ENCODE measurements at regions not wholly inside any gene's neighbourhood (a gene's known extent, or its start where the extent isn't known, plus 50 kb on each side); places are given as distances from the start of the nearest gene placed in this dataset.

DNA sequence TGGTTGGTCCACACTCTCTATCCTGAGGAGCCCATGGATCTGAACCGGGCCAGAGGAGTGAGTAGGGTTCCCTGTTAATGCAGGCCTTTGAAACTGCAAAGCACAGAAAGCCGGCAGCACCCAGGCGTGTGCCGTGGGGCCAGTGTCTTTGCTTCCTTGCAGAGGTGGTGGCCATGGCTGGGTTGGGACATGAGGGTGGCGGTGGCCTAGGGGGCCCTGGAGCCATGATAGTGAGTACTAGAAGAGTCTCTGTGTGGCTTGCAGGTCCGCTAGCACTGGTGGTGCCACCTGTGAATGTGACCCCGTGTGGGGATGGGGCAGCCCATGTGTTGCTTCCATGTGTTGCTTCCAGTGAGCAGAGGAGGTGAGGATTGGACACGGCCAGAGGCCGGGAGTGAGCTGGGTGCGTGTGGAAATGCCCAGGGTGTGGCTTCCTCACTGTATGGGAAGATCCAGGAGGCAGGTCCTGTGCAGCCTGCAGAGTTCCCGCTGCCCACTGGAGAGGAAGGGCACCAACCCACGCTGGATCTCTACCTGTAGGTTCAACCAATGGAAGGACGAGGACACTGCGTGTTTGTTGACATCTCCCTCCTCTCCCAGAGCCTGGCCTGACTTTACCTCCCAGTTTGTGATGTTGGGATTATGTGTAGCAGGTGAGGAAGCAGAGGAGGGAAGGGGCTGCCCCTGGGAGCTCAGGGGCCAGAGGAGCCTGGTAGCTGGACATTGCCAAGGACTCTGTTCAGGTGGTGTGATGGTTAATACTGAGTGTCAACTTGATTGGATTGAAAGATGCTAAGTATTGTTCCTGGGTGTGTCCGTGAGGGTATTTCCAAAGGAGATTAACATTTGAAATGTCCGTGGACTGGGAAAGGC is 796.6 kb downstream of the TBC1D22A start:
- POLR2A ChIA-PET = no interaction called here
- CTCF ChIA-PET = no interaction called here

DNA sequence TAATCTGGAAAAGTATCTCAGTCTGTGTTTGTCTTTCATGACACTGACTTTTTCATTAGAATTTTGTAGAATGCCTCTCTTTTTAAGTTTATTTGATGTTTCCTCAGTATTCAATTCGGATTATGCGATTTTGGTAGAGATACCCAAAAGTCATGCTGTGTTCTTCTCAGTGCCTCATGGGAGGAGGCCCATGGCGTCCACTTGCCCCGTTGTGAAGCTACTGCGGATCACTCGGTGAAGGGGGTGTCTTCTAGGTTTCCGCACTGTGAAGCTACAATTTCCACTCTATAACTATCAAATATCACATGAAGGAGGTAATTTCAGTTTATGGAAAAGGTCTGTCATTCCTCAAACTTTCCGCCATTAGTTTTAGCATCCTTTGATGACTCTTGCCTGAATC is 794.0 kb downstream of the TBC1D22A start:
- no peak overlapping the region for H3K4me3 Mint-ChIP-seq
- H3K27ac ChIP-seq (ENCODE audit: low read length) = no peak overlapping the region
- H3K36me3 Mint-ChIP-seq = no peaks in the 10 kb centered on the region
- CTCF ChIA-PET = no interaction called here
- no peaks in the 10 kb centered on the region for H3K9me3 Mint-ChIP-seq
- no peak overlapping the region for H3K27ac Mint-ChIP-seq
- peaks cover 0 to 12% of the 10 kb centered on the region in 2 donors for H3K27me3 Mint-ChIP-seq
- no peak overlapping the region for H3K4me3 ChIP-seq (ENCODE audit: control insufficient read depth in 1 of 2, extremely low read depth in 1 of 2, low read length in 1 of 2)
- H3K9me3 ChIP-seq = no peaks in the 10 kb centered on the region
- ATAC-seq (replicated peaks in 1 of 4) = no peak
- peaks cover 0 to 18% of the 10 kb centered on the region in 2 experiments for H3K27me3 ChIP-seq (replicated peaks in 1 of 2; ENCODE audit: control insufficient read depth in 2 of 2, extremely low read depth in 1 of 2, insufficient read depth in 2 of 2, low read length in 1 of 2)
- POLR2A ChIA-PET = no interaction called here
- 85% methylated on average over 2 of the region's 8 CpGs for WGBS (ENCODE audit: insufficient coverage)
- H3K4me1 Mint-ChIP-seq = no peaks in the 10 kb centered on the region
- no peaks in the 10 kb centered on the region for H3K4me1 ChIP-seq (ENCODE audit: control insufficient read depth in 1 of 2, extremely low read depth in 1 of 2, insufficient read depth in 2 of 2, low read length in 2 of 2)
- no peak for DNase-seq
- H3K36me3 ChIP-seq (ENCODE audit: control insufficient read depth in 2 of 2, extremely low read depth in 1 of 2, insufficient read depth in 1 of 2, low read length in 1 of 2) = no peaks in the 10 kb centered on the region

More for the DNA sequence above, 796.6 kb downstream of the TBC1D22A start:
- Mint-ChIP-seq H3K27ac (no peak overlapping the region), H3K36me3 (no peaks in the 10 kb centered on the region), H3K4me1 (no peaks in the 10 kb centered on the region), H3K4me3 (no peak overlapping the region), H3K27me3 (peaks cover 8 to 11% of the 10 kb centered on the region in 2 donors), H3K9me3 (no peaks in the 10 kb centered on the region)
- no peaks in the 10 kb centered on the region for H3K9me3 ChIP-seq
- DNase-seq (no peak), ATAC-seq (replicated peaks in 1 of 4) (no peak)
- WGBS (ENCODE audit: insufficient coverage) = 84% methylated on average over 12 of the region's 16 CpGs
- no peaks in the 10 kb centered on the region for H3K4me1 ChIP-seq (ENCODE audit: control insufficient read depth in 1 of 2, extremely low read depth in 1 of 2, insufficient read depth in 2 of 2, low read length in 2 of 2)
- no peak overlapping the region for H3K4me3 ChIP-seq (ENCODE audit: control insufficient read depth in 1 of 2, extremely low read depth in 1 of 2, low read length in 1 of 2)
- no peak overlapping the region for H3K27ac ChIP-seq (ENCODE audit: low read length)
- peaks cover 0 to 10% of the 10 kb centered on the region in 2 experiments for H3K27me3 ChIP-seq (replicated peaks in 1 of 2; ENCODE audit: control insufficient read depth in 2 of 2, extremely low read depth in 1 of 2, insufficient read depth in 2 of 2, low read length in 1 of 2)
- H3K36me3 ChIP-seq (ENCODE audit: control insufficient read depth in 2 of 2, extremely low read depth in 1 of 2, insufficient read depth in 1 of 2, low read length in 1 of 2) = no peaks in the 10 kb centered on the region

DNA sequence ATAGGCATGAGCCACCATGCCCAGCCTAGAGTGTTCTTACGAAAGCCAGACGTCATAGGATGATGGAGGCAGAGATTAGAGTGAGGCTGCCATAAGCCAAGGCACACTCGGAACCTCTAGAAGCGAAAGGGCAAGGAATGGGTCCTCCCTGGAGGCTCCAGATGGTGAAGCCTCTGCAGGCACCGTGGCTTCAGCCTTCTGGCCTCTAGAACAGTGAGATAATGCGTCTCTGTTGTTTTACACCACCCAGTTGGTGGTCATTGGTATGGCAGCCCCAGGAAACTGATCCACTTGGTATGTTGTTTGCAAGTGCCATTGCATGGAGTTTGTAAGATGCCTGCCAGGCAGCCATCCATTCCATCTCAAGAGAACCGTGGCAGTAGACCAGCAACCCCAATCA is 791.0 kb downstream of the TBC1D22A start:
- Mint-ChIP-seq H3K27ac (no peak overlapping the region), H3K4me1 (no peaks in the 10 kb centered on the region), H3K36me3 (no peaks in the 10 kb centered on the region), H3K27me3 (peaks cover 4 to 5% of the 10 kb centered on the region in 2 donors), H3K4me3 (no peak overlapping the region), H3K9me3 (no peaks in the 10 kb centered on the region)
- Histone ChIP-seq H3K4me1 (ENCODE audit: control insufficient read depth in 1 of 2, extremely low read depth in 1 of 2, insufficient read depth in 2 of 2, low read length in 2 of 2) (no peaks in the 10 kb centered on the region), H3K4me3 (ENCODE audit: control insufficient read depth in 1 of 2, extremely low read depth in 1 of 2, low read length in 1 of 2) (no peak overlapping the region), H3K9me3 (no peaks in the 10 kb centered on the region), H3K27me3 (replicated peaks in 1 of 2; ENCODE audit: control insufficient read depth in 2 of 2, extremely low read depth in 1 of 2, insufficient read depth in 2 of 2, low read length in 1 of 2) (peaks cover 0 to 21% of the 10 kb centered on the region in 2 experiments), H3K27ac (ENCODE audit: low read length) (no peak overlapping the region), H3K36me3 (ENCODE audit: control insufficient read depth in 2 of 2, extremely low read depth in 1 of 2, insufficient read depth in 1 of 2, low read length in 1 of 2) (no peaks in the 10 kb centered on the region)
- ATAC-seq (replicated peaks in 1 of 4) = no peak
- WGBS (ENCODE audit: insufficient coverage) = 72% methylated on average over 6 of the region's 7 CpGs
- CTCF ChIA-PET = no interaction called here
- POLR2A ChIA-PET = no interaction called here
- DNase-seq = no peak

DNA sequence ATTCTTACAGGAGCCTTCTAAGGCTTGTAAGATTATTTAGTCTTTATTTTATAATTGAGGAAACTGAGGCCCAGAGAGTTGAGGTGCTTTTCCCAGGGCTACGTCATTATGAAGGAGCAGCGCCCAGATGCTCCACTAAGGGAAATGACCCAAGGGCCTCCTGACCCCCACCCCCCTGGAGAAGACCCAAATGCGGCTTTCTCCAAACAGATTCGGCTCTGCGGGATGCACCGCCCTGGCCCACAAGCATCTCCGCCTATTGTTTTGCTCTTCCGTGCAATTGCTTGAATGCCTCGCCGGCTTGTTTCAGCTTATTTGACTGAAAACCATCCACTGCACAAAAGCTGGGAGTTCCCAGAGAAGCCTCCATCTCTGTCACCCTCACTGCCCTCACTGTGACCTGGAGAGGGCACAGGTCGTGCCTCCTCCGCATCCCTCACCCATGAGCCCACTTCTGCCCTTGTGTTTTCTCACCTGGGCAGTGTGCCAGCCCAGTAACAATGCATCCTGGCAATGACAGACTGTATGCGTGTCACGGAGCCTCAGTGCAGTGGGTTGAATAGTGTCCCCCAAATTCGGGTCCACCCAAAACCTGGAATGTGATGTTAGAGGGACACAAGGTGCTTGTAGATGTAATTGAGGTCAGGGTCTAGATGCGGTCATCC is 790.2 kb downstream of the TBC1D22A start:
- CTCF ChIA-PET = no interaction called here
- H3K27me3 ChIP-seq (replicated peaks in 1 of 2; ENCODE audit: control insufficient read depth in 2 of 2, extremely low read depth in 1 of 2, insufficient read depth in 2 of 2, low read length in 1 of 2) = peaks cover 0 to 20% of the 10 kb centered on the region in 2 experiments
- Mint-ChIP-seq H3K36me3 (no peaks in the 10 kb centered on the region), H3K27me3 (peaks cover 4 to 5% of the 10 kb centered on the region in 2 donors), H3K4me1 (no peaks in the 10 kb centered on the region), H3K27ac (no peak overlapping the region), H3K4me3 (no peak overlapping the region), H3K9me3 (no peaks in the 10 kb centered on the region)
- WGBS (ENCODE audit: insufficient coverage) = 87% methylated on average over 12 of the region's 16 CpGs
- H3K4me1 ChIP-seq (ENCODE audit: control insufficient read depth in 1 of 2, extremely low read depth in 1 of 2, insufficient read depth in 2 of 2, low read length in 2 of 2) = no peaks in the 10 kb centered on the region
- no peaks in the 10 kb centered on the region for H3K36me3 ChIP-seq (ENCODE audit: control insufficient read depth in 2 of 2, extremely low read depth in 1 of 2, insufficient read depth in 1 of 2, low read length in 1 of 2)
- no peaks in the 10 kb centered on the region for H3K9me3 ChIP-seq
- H3K4me3 ChIP-seq (ENCODE audit: control insufficient read depth in 1 of 2, extremely low read depth in 1 of 2, low read length in 1 of 2) = no peak overlapping the region
- ATAC-seq (replicated peaks in 1 of 4) (no peak), DNase-seq (no peak)
- H3K27ac ChIP-seq (ENCODE audit: low read length) = no peak overlapping the region
- POLR2A ChIA-PET = no interaction called here

DNA sequence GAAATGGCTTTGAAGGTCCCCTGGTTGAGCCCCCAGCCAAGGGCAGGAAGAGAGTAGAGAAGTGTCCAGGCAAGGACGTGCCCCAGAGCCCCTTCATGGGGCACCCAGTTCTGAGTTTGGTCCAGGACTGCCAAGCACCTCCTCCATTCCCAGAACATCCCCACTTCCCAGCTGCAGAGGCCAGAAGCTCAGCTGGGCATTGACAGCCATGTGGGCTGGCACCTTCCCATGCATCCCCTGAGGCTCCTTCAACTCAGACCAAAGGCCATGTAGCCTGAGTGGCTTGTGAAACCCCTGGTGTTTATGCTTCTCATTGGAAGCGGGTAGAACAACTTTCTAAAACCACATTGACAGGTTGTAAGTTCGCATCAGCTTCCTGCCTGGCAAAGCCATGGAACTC is 789.6 kb downstream of the TBC1D22A start:
- no peaks in the 10 kb centered on the region for H3K4me1 Mint-ChIP-seq
- Histone ChIP-seq H3K27me3 (replicated peaks in 1 of 2; ENCODE audit: control insufficient read depth in 2 of 2, extremely low read depth in 1 of 2, insufficient read depth in 2 of 2, low read length in 1 of 2) (peaks cover 0 to 20% of the 10 kb centered on the region in 2 experiments), H3K9me3 (no peaks in the 10 kb centered on the region), H3K4me1 (ENCODE audit: control insufficient read depth in 1 of 2, extremely low read depth in 1 of 2, insufficient read depth in 2 of 2, low read length in 2 of 2) (no peaks in the 10 kb centered on the region), H3K27ac (ENCODE audit: low read length) (no peak overlapping the region), H3K36me3 (ENCODE audit: control insufficient read depth in 2 of 2, extremely low read depth in 1 of 2, insufficient read depth in 1 of 2, low read length in 1 of 2) (no peaks in the 10 kb centered on the region), H3K4me3 (ENCODE audit: control insufficient read depth in 1 of 2, extremely low read depth in 1 of 2, low read length in 1 of 2) (no peak overlapping the region)
- peaks cover 4 to 5% of the 10 kb centered on the region in 2 donors for H3K27me3 Mint-ChIP-seq
- no peak overlapping the region for H3K27ac Mint-ChIP-seq
- no peaks in the 10 kb centered on the region for H3K9me3 Mint-ChIP-seq
- no peak for ATAC-seq (replicated peaks in 1 of 4)
- H3K36me3 Mint-ChIP-seq = no peaks in the 10 kb centered on the region
- no peak for DNase-seq
- POLR2A ChIA-PET = no interaction called here
- H3K4me3 Mint-ChIP-seq = no peak overlapping the region
- WGBS (ENCODE audit: insufficient coverage) = no CpG with 5 or more reads among the region's 3 CpGs
- CTCF ChIA-PET = no interaction called here

DNA sequence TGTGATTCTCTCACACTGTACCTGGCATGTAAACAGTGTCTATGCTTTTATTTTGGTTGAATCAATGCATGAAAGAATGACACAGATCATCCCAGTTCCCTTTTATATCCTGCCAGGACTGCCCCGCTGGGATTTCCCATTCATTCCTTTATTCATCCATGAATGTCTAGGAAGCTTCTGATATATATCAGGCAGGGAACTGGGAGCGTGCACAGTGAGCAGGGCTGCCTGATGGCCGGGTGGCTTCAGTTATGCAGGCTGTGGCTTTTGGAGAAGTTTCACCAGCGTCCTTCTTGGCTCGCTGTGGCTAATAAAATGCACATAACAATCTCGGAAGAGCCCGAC is 789.0 kb downstream of the TBC1D22A start:
- Histone ChIP-seq H3K9me3 (no peaks in the 10 kb centered on the region), H3K27me3 (replicated peaks in 1 of 2; ENCODE audit: control insufficient read depth in 2 of 2, extremely low read depth in 1 of 2, insufficient read depth in 2 of 2, low read length in 1 of 2) (peaks cover 0 to 20% of the 10 kb centered on the region in 2 experiments), H3K36me3 (ENCODE audit: control insufficient read depth in 2 of 2, extremely low read depth in 1 of 2, insufficient read depth in 1 of 2, low read length in 1 of 2) (no peaks in the 10 kb centered on the region), H3K4me3 (ENCODE audit: control insufficient read depth in 1 of 2, extremely low read depth in 1 of 2, low read length in 1 of 2) (no peak overlapping the region), H3K27ac (ENCODE audit: low read length) (no peak overlapping the region), H3K4me1 (ENCODE audit: control insufficient read depth in 1 of 2, extremely low read depth in 1 of 2, insufficient read depth in 2 of 2, low read length in 2 of 2) (no peaks in the 10 kb centered on the region)
- CTCF ChIA-PET = no interaction called here
- Mint-ChIP-seq H3K36me3 (no peaks in the 10 kb centered on the region), H3K27ac (no peak overlapping the region), H3K27me3 (peaks cover 4 to 5% of the 10 kb centered on the region in 2 donors), H3K9me3 (no peaks in the 10 kb centered on the region), H3K4me1 (no peaks in the 10 kb centered on the region), H3K4me3 (no peak overlapping the region)
- POLR2A ChIA-PET = no interaction called here
- ATAC-seq (replicated peaks in 1 of 4) (no peak), DNase-seq (no peak)
- whole genome bisulfite sequencing (ENCODE audit: insufficient coverage) = 76% methylated on average over 4 of the region's 7 CpGs

All from T-cell (primary cell).